GM19395 (cell line): ENCODE measurements at regions not wholly inside any gene's neighbourhood (a gene's known extent, or its start where the extent isn't known, plus 50 kb on each side); places are given as distances from the start of the nearest gene placed in this dataset.

Source experiments
- ATAC-seq: cut with Tn5 transposase; IDR thresholded peaks from one replicate; pipeline ENCODE4 v1.9.1; 2021; ENCODE audit warnings: mild to moderate bottlenecking, moderate library complexity; ENCODE audit not compliant: unreplicated experiment

GRCh38 chr3:56902468-56903160 is 100.9 kb upstream of the ARHGEF3 start:
- no peak for ATAC-seq

- ATAC-seq, result no peak
Measured at GRCh38 chr3:56900801-56901200, 99.1 kb upstream of the ARHGEF3 start.

GRCh38 chr3:56899851-56900250 is 98.1 kb upstream of the ARHGEF3 start:
- ATAC-seq, result no peak

DNA sequence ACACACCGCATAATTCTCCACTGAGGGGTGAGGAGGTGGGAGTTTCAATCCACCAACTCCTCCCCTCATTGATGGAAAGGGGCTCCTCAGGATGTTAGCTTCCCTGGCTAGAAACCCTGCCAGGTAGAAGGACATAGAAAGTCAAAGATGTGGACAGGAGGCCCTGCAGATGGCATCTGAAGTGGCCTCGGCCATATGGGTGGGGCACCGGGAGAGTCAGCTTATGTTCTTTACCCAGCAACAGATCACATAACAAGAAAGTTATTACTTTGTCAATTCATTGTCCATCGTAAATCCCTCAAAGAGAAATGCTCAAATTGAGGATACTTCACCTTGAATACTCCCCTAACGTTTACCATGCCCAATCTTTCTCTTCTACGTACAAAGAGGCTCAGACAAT is 97.3 kb upstream of the ARHGEF3 start:
- no peak for ATAC-seq

- no peak for ATAC-seq
Measured at GRCh38 chr3:56896357-56896756, 94.6 kb upstream of the ARHGEF3 start.

DNA sequence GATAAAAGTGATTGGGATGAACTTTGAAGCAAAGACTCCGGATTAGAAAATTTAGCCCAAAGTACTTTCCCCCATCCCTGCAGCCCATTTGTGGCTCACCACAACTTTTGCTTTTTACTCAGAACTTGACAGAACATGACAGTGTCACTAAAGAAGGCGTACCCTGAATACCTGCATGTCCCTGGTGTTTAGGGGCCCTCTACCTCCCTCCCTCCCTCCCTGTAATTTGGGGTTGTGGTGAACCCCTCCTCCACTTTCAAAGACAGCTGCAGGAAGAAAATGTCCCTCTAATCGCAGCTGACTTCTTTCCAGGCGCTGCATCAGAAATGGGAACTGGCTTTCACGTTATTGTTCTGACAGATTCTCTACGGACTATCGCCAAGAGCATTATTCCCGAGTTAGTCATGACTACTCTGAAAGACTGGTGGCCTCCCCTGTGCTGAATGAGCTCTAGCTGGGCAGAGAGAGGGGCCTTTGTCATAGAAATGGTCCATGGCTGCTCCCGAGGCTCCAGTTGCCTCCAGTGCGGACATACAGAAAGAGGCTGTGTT is 93.2 kb upstream of the ARHGEF3 start:
- ATAC-seq, result peak; percentile 67

- ATAC-seq, result no peak
Measured at GRCh38 chr3:56890448-56891091, 88.8 kb upstream of the ARHGEF3 start.

DNA sequence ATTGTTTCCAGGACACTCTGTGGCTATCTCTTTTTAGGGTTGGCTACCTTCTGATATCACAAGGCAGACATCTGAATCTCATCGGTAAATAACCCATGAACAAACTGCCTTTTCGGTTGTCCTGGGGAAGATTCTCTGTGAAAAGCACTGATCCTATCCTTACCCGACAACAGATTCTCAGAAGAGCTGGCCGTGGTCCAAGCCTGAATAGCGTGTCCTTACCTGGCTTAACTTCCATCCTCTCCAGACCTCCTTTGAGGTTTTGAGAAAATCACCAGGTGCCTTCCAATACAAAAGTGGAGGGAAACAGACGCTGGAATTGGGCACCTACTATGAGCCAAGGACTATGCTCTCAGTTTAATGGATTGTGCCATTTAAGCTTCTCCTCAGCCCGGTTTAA is 87.4 kb upstream of the ARHGEF3 start:
- ATAC-seq, result no peak

DNA sequence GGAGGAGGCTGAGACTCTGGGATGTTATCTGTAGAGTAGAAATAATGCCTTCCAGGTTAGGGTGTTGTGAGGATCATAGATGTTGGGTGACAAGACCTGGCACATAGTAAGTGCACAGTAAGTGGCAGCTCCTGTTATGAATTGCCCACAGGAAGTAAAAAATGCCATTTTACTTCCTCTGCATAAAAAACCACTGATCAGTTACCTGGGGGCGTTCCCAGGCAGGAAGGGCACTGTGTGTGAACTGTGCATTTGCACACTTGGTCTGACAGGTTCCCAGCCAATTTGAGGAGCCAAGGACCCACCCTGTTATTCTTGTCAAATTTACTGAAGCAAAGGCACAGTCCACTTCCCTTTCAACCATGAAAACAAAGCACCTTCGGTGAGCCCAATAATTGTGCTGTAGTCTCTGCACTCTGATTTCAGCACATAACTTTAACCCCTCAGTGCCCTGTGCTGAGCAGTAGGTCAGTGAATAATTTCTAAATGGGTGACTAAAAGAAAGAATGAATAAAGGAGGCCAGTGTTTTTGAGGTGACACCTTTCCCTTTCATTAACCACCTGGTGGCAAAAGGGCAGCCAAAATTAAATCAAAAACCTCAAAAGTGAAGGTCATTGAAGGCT is 85.8 kb upstream of the ARHGEF3 start:
- no peak for ATAC-seq

- no peak for ATAC-seq
Measured at GRCh38 chr3:56886314-56886713, 84.6 kb upstream of the ARHGEF3 start.

- ATAC-seq, result no peak
Measured at GRCh38 chr3:56885879-56886278, 84.1 kb upstream of the ARHGEF3 start.

DNA sequence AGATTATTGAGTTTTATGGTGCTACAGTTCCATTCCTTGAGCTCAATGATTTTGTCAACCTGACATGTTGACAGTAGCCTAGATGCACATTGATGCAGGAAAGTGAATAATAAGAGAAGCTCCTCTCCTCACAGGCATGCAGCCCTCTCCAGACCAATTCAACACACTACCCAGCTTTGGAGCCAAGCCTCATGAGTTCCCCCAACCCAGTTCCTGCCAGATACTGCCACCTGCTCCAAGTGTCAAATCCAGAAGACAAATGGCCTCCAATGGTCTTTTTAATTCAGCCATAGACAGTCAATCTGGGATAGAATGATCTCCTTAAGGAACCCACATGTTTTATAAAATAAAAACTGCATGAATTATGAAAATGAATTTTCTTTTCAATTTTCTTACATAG is 83.7 kb upstream of the ARHGEF3 start:
- no peak for ATAC-seq

DNA sequence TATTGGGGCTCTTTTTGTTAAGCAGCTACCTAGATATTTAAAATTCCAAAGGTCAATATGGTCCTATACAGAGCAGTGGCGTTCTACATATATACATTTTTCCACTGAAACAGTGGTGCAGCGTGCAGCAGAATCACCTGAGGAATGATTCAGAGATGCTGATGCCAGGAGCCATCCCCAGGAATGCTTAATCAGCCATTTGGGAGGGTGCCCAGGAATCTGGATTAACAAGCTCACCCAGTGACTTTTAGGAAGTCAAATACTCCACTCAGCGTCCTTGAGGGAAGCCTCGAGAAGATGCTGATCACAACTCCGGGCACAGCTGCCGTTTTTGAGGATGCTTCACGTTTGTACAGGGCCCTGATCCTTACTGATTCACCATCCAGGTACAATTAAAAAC is 82.6 kb upstream of the ARHGEF3 start:
- ATAC-seq, result no peak

- ATAC-seq, result no peak
Measured at GRCh38 chr3:56883828-56884227, 82.1 kb upstream of the ARHGEF3 start.

DNA sequence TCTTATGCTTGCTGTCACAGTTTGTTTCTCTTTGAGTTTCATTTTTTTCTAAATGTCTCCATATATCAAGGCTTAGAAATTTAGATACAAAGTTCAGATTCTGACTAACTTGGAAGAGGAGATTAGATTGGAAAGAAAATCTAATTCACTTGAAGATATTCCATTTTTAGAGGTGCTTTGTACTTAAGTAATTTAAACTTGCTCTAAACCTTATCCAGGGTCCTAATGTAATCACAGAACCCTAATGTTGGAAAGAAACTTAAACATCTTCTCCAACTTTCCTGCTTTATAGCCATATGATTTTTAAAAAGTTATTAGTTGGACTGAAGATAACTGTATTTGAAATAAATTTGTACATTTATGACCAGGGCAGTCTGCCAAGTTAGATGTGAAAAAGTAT is 81.1 kb upstream of the ARHGEF3 start:
- ATAC-seq, result no peak

GRCh38 chr3:56881841-56882240 is 80.1 kb upstream of the ARHGEF3 start:
- no peak for ATAC-seq

DNA sequence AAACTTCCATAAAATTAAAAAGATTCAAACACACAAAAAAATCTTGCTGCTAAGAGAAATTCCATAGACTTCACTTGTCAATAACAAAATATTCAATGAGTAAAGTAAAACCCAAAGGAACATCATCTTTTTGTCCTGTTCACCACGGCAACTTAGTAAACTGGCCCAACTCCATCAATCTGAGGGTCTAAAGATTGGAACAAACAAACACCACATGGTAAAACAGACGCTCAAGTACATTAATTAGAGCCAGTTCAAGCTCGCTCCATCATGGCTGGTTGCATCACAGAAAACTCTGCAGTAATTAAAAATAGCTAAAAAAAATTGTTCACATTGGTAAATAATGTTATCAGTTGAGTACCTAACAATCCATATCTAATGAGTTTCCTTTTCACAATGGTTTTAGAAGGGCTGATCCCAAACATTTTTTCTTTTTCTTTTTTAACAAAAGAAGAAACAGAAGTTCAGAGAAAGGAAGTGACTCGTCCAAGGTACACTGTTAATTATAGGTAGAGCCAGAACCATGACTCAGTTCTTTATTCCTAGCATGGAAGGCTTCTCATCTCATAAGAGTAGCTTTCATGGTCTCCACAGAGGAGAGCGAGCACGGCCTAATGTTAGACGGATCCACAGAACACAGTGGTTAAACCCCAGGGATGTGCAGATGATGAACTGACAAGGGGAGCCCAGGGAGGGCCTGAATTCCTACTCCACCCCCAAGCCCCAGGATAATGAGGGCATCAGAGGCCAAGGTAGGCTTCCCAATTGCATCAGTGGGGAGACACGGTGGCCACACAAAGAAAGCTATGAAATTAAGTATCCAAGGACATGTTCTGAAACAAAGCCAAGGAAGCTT is 79.2 kb upstream of the ARHGEF3 start:
- no peak for ATAC-seq

GRCh38 chr3:56879436-56880215 is 77.9 kb upstream of the ARHGEF3 start:
- no peak for ATAC-seq

- no peak for ATAC-seq
Measured at GRCh38 chr3:56878074-56878473, 76.3 kb upstream of the ARHGEF3 start.

DNA sequence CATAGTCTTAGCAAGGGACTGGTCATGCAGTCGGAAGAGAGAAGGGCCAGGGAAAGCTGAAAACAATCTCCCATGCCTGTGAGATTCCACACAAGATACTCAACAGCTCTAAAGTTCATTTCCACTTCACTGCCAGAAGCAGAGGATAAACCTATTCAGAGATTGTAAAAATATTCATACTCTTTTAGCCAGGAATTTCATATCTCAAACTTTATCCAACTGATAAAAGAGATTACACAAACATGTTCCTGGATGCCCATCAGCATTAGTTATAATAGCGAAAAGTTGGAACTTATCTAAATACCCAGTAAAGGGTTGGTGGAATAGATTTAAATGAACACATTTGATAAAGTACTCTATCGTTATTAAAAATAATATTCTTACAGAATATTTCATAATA is 75.2 kb upstream of the ARHGEF3 start:
- no peak for ATAC-seq
